Panc1 (cell line): ENCODE measurements at regions not wholly inside any gene's neighbourhood (a gene's known extent, or its start where the extent isn't known, plus 50 kb on each side); places are given as distances from the start of the nearest gene placed in this dataset.

Experiments used
- POLR2AphosphoS5 ChIP-seq: IDR thresholded peaks from 2 replicates; pipeline ENCODE4 v1.6.1; 2012; ENCODE audit warnings: mild to moderate bottlenecking, low read depth, low read length, moderate library complexity
- TF ChIP-seq, protein P1 (sequence below): fragments of 450-650 bp; IDR thresholded peaks from 2 replicates; pipeline ENCODE4 v1.5.1; 2017; ENCODE audit warnings: mild to moderate bottlenecking
- TF ChIP-seq, protein P2 (sequence below), 2 experiments: IDR thresholded peaks; 2 replicates each; pipeline ENCODE4 v1.6.1; 2011 to 2012; ENCODE audit warnings: low read depth in 2 of 2, control low read depth in 1 of 2, low read length in 1 of 2, mild to moderate bottlenecking in 1 of 2, moderate library complexity in 1 of 2; ENCODE audit not compliant: insufficient read depth in 1 of 2

GRCh38 chr1:58367217-58367616 lies 179.3 kb downstream of the OMA1 start:
- TF ChIP-seq, protein P1, sequence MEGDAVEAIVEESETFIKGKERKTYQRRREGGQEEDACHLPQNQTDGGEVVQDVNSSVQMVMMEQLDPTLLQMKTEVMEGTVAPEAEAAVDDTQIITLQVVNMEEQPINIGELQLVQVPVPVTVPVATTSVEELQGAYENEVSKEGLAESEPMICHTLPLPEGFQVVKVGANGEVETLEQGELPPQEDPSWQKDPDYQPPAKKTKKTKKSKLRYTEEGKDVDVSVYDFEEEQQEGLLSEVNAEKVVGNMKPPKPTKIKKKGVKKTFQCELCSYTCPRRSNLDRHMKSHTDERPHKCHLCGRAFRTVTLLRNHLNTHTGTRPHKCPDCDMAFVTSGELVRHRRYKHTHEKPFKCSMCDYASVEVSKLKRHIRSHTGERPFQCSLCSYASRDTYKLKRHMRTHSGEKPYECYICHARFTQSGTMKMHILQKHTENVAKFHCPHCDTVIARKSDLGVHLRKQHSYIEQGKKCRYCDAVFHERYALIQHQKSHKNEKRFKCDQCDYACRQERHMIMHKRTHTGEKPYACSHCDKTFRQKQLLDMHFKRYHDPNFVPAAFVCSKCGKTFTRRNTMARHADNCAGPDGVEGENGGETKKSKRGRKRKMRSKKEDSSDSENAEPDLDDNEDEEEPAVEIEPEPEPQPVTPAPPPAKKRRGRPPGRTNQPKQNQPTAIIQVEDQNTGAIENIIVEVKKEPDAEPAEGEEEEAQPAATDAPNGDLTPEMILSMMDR, result no peak
- TF ChIP-seq, protein P2, sequence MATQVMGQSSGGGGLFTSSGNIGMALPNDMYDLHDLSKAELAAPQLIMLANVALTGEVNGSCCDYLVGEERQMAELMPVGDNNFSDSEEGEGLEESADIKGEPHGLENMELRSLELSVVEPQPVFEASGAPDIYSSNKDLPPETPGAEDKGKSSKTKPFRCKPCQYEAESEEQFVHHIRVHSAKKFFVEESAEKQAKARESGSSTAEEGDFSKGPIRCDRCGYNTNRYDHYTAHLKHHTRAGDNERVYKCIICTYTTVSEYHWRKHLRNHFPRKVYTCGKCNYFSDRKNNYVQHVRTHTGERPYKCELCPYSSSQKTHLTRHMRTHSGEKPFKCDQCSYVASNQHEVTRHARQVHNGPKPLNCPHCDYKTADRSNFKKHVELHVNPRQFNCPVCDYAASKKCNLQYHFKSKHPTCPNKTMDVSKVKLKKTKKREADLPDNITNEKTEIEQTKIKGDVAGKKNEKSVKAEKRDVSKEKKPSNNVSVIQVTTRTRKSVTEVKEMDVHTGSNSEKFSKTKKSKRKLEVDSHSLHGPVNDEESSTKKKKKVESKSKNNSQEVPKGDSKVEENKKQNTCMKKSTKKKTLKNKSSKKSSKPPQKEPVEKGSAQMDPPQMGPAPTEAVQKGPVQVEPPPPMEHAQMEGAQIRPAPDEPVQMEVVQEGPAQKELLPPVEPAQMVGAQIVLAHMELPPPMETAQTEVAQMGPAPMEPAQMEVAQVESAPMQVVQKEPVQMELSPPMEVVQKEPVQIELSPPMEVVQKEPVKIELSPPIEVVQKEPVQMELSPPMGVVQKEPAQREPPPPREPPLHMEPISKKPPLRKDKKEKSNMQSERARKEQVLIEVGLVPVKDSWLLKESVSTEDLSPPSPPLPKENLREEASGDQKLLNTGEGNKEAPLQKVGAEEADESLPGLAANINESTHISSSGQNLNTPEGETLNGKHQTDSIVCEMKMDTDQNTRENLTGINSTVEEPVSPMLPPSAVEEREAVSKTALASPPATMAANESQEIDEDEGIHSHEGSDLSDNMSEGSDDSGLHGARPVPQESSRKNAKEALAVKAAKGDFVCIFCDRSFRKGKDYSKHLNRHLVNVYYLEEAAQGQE (IDR thresholded peaks at IDR 0.05; ENCODE audit: insufficient read depth in 1 of 2, low read depth in 2 of 2, low read length in 1 of 2), result no peak
- TF ChIP-seq POLR2AphosphoS5, result no peak
